ENCODE measurements at regions not wholly inside any gene's neighbourhood (a gene's known extent, or its start where the extent isn't known, plus 50 kb on each side); places are given as distances from the start of the nearest gene placed in this dataset.

DNA sequence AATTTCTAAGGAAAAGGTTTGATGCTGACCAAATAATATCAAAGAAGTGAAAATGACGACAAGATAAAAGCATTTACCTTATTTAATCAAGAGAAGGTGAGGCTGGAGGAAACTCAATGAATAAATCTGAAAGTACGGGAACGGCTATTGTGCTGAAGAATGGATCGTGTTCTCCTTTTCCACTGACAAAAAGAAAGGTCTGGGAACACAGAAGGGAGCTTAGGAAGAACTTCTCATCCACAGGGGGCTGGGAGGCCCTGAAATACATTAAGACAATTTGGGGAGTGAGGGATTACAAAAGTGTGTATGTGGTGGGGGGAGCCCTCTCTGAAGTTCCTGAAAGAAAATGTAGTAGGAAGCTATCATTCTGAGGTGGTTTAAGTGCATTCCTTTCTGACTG, 582.3 kb downstream of the SLC4A3 start:
- CTCF ChIA-PET, result interaction anchor here (1.5 kb wide), 1 partner anchor 15 kb away, joined by 3 read pairs; no protein-coding TSS in a partner anchor

GRCh38 chr2:220212296-220213080, 585.1 kb downstream of the SLC4A3 start:
- no peak for TF ChIP-seq CTCF (IDR thresholded peaks at IDR 0.05; ENCODE audit: insufficient read depth, low read depth, low read length)
- Histone ChIP-seq H3K27me3 (ENCODE audit: control insufficient read depth, insufficient read depth, low read length) (no peaks in the 10 kb centered on the region), H3K4me3 (ENCODE audit: low read depth, low read length) (no peak overlapping the region), H3K36me3 (ENCODE audit: control insufficient read depth, insufficient read depth, low read length) (no peaks in the 10 kb centered on the region)
- ChIA-PET CTCF (interaction anchor here (0.8 kb wide), 1 partner anchor 12 kb away, joined by 3 read pairs; no protein-coding TSS in a partner anchor), POLR2A (no interaction called here)
- DNase-seq (ENCODE audit: low read depth), result no peak

More for the DNA sequence above, 582.3 kb downstream of the SLC4A3 start:
- POLR2A ChIA-PET, result no interaction called here
- Histone ChIP-seq H3K4me3 (ENCODE audit: low read depth, low read length) (no peak overlapping the region), H3K36me3 (ENCODE audit: control insufficient read depth, insufficient read depth, low read length) (no peaks in the 10 kb centered on the region), H3K27me3 (ENCODE audit: control insufficient read depth, insufficient read depth, low read length) (no peaks in the 10 kb centered on the region)
- DNase-seq (ENCODE audit: low read depth), result no peak
- no peak for TF ChIP-seq CTCF (IDR thresholded peaks at IDR 0.05; ENCODE audit: insufficient read depth, low read depth, low read length)

- ChIA-PET POLR2A (no interaction called here), CTCF (interaction anchor here (0.6 kb wide), 1 partner anchor 58 kb away, joined by 4 read pairs; no protein-coding TSS in a partner anchor)
- no peaks in the 10 kb centered on the region for H3K27me3 ChIP-seq (ENCODE audit: control insufficient read depth, insufficient read depth, low read length)
- no peaks in the 10 kb centered on the region for H3K36me3 ChIP-seq (ENCODE audit: control insufficient read depth, insufficient read depth, low read length)
- no peak for DNase-seq (ENCODE audit: low read depth)
- H3K4me3 ChIP-seq (ENCODE audit: low read depth, low read length), result no peak overlapping the region
- no peak for TF ChIP-seq CTCF (IDR thresholded peaks at IDR 0.05; ENCODE audit: insufficient read depth, low read depth, low read length)
Observed at GRCh38 chr2:220215785-220216184, 588.4 kb downstream of the SLC4A3 start.

GRCh38 chr2:220219371-220219770, 591.9 kb downstream of the SLC4A3 start:
- no peak for TF ChIP-seq CTCF (IDR thresholded peaks at IDR 0.05; ENCODE audit: insufficient read depth, low read depth, low read length)
- Histone ChIP-seq H3K4me3 (ENCODE audit: low read depth, low read length) (no peak overlapping the region), H3K27me3 (ENCODE audit: control insufficient read depth, insufficient read depth, low read length) (no peaks in the 10 kb centered on the region), H3K36me3 (ENCODE audit: control insufficient read depth, insufficient read depth, low read length) (no peaks in the 10 kb centered on the region)
- DNase-seq (ENCODE audit: low read depth), result no peak
- ChIA-PET CTCF (interaction anchor here (0.5 kb wide), 1 partner anchor 169 kb away, joined by 4 read pairs; no protein-coding TSS in a partner anchor), POLR2A (no interaction called here)

DNA sequence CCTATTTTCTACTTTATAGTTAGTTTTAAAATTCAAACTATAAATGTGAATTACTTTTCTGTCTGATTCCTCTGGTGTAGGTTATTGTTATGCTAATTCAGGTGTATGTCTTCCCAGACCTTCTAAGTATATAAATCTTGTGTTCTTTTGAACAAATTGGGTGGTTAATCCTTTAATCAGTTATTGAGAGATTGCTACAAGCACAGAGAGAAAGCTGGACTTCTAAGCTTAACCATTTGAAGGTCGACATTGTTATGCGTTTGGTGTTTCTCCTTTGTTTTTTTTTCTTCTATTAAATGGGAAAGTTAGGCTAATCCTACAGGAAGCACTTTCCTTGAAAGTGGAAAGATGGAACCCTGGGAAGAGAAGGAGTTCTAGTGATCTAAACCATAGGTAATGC, 592.6 kb downstream of the SLC4A3 start:
- no peak for DNase-seq (ENCODE audit: low read depth)
- TF ChIP-seq CTCF (IDR thresholded peaks at IDR 0.05; ENCODE audit: insufficient read depth, low read depth, low read length), result no peak
- CTCF ChIA-PET, result no interaction called here
- Histone ChIP-seq H3K4me3 (ENCODE audit: low read depth, low read length) (no peak overlapping the region), H3K27me3 (ENCODE audit: control insufficient read depth, insufficient read depth, low read length) (no peaks in the 10 kb centered on the region), H3K36me3 (ENCODE audit: control insufficient read depth, insufficient read depth, low read length) (no peaks in the 10 kb centered on the region)
- POLR2A ChIA-PET, result no interaction called here
